T-cell (primary cell): ENCODE measurements at regions not wholly inside any gene's neighbourhood (a gene's known extent, or its start where the extent isn't known, plus 50 kb on each side); places are given as distances from the start of the nearest gene placed in this dataset.

Experiments
- ATAC-seq, 4 experiments: fragments of 200-7000 bp in 3 of 4; fragments of 150-1000 bp in 1 of 4; cut with Tn5 transposase; replicated peaks in 1 of 4; 1 replicate in 3 of 4; 2 replicates in 1 of 4; pipeline ENCODE4 v1.10.0; 2021; ENCODE audit warnings: moderate library complexity in 3 of 4, mild to moderate bottlenecking in 2 of 4, moderate number of reproducible peaks in 1 of 4
- CTCF ChIA-PET, 2 donors: fragments of 300-600 bp; sonication (Branson Sonifier 250); formaldehyde crosslinking; loops; one replicate each; lab custom pipeline; 2022; ENCODE audit warnings: antibody characterized with exemption in 2 of 2; lab: Charles Lee
- POLR2A ChIA-PET, 2 donors: fragments of 300-600 bp; sonication (Branson Sonifier 250); formaldehyde crosslinking; loops; one replicate each; lab custom pipeline; 2022; ENCODE audit warnings: antibody characterized with exemption in 2 of 2; lab: Charles Lee
- DNase-seq, 35 experiments: peaks; one replicate each; pipeline versions ENCODE4 v3.0.0 to v3.0.0-alpha.2; 2013 to 2023
- H3K27ac ChIP-seq: one replicate; pipeline ENCODE4 v1.5.1; 2013; ENCODE audit warnings: low read length
- H3K27me3 ChIP-seq, 2 experiments: replicated peaks in 1 of 2; 1 replicate in 1 of 2; 2 replicates in 1 of 2; pipeline versions ENCODE4 v1.6.1 to v1.7.0; 2013; ENCODE audit warnings: low read length in 1 of 2, mixed read lengths in 1 of 2; ENCODE audit not compliant: control insufficient read depth in 2 of 2, insufficient read depth in 2 of 2; ENCODE audit errors: extremely low read depth in 1 of 2
- H3K36me3 ChIP-seq, 2 donors: 1 replicate in 1 of 2; 2 replicates in 1 of 2; pipeline versions ENCODE4 v1.6.1 to v1.7.0; 2013; ENCODE audit warnings: low read length in 1 of 2; ENCODE audit not compliant: control insufficient read depth in 2 of 2, insufficient read depth in 1 of 2; ENCODE audit errors: extremely low read depth in 1 of 2
- H3K4me1 ChIP-seq, 2 experiments: 1 replicate in 1 of 2; 2 replicates in 1 of 2; pipeline versions ENCODE4 v1.6.1 to v1.7.0; 2013; ENCODE audit warnings: low read length in 2 of 2, mixed read lengths in 1 of 2; ENCODE audit not compliant: insufficient read depth in 2 of 2, control insufficient read depth in 1 of 2; ENCODE audit errors: extremely low read depth in 1 of 2
- H3K4me3 ChIP-seq, 2 donors: 1 replicate in 1 of 2; 2 replicates in 1 of 2; pipeline versions ENCODE4 v1.5.1 to v1.7.0; 2013; ENCODE audit warnings: mild to moderate bottlenecking in 2 of 2, low read length in 1 of 2, moderate library complexity in 1 of 2; ENCODE audit not compliant: control insufficient read depth in 1 of 2; ENCODE audit errors: extremely low read depth in 1 of 2
- H3K9me3 ChIP-seq: 2 replicates; pipeline ENCODE4 v1.7.0; 2013
- H3K27ac Mint-ChIP-seq, 2 donors: one replicate each; pipeline ENCODE4 v1.8.0; 2020 to 2021; ENCODE audit warnings: mild to moderate bottlenecking in 2 of 2, mixed read lengths in 2 of 2
- H3K27me3 Mint-ChIP-seq, 2 donors: one replicate each; pipeline ENCODE4 v1.8.0; 2021 to 2022; ENCODE audit warnings: mixed read lengths in 2 of 2
- H3K36me3 Mint-ChIP-seq: one replicate; pipeline ENCODE4 v1.8.0; 2021; ENCODE audit warnings: mixed read lengths
- H3K4me1 Mint-ChIP-seq, 3 donors: one replicate each; pipeline ENCODE4 v1.8.0; 2020 to 2022; ENCODE audit warnings: mixed read lengths in 3 of 3, mild to moderate bottlenecking in 1 of 3
- H3K4me3 Mint-ChIP-seq, 3 donors: one replicate each; pipeline ENCODE4 v1.8.0; 2020 to 2022; ENCODE audit warnings: mild to moderate bottlenecking in 3 of 3, mixed read lengths in 3 of 3, moderate library complexity in 3 of 3
- H3K9me3 Mint-ChIP-seq, 3 donors: one replicate each; pipeline ENCODE4 v1.8.0; 2020 to 2022; ENCODE audit warnings: mixed read lengths in 3 of 3
- WGBS: methylation state at CpG from one replicate; pipeline ENCODE4 v1.1.5; 2013; ENCODE audit warnings: missing lambda C conversion rate; ENCODE audit not compliant: insufficient coverage; 5-methylcytosine and 5-hydroxymethylcytosine counted together

DNA sequence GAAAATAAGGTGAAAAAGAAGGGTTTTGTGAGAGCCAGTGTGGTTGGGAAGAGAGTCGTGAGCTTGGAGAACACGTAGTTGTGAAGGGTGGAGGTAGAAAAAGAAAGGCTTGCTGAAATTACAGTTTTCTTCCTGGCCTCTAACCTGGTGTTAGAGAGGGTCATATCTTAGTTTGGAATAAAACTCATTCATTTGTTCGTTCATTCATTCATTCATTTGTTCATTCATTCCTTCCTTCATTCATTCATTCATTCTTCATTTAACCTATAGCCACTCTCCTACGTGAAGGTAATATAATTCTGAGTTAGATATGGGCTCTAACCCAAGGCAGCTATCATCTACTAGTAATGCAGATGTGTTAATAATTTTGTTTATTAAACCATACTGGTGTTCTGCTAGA is 111.8 kb upstream of the ZNF521 start:
- ATAC-seq = no peak
- no peaks in the 10 kb centered on the region for H3K36me3 Mint-ChIP-seq

DNA sequence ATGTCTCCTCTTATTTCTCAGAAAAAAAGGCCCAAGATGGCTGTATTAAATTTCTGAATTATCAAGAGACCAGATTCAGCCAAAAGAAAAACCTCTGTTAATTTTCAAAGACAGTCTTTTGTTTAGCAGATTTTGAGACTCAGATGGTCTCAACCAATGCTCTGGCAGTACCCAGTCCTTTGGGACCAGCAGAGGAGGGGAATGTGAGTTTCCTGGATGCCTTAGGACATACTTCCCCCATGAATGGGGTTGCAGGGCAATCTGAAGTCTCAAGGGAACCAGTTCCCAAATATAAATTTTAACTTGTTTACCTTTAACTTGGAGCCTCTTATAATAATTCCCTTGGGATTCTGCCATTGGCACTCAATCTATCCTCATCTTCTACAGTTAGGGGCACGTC is 107.8 kb upstream of the ZNF521 start:
- Histone ChIP-seq H3K9me3 (no peaks in the 10 kb centered on the region), H3K27ac (no peak overlapping the region), H3K27me3 (no peaks in the 10 kb centered on the region), H3K36me3 (no peaks in the 10 kb centered on the region), H3K4me1 (no peaks in the 10 kb centered on the region), H3K4me3 (no peak overlapping the region)
- Mint-ChIP-seq H3K4me3 (no peak overlapping the region), H3K27me3 (peaks cover 0 to 4% of the 10 kb centered on the region in 2 donors), H3K9me3 (no peaks in the 10 kb centered on the region), H3K27ac (no peak overlapping the region), H3K36me3 (no peaks in the 10 kb centered on the region), H3K4me1 (no peaks in the 10 kb centered on the region)
- WGBS = no CpG with 5 or more reads among the region's 1 CpG
- ChIA-PET CTCF (no interaction called here), POLR2A (no interaction called here)
- DNase-seq = no peak
- no peak for ATAC-seq

More for the DNA sequence above, 111.8 kb upstream of the ZNF521 start:
- H3K4me1 Mint-ChIP-seq = no peaks in the 10 kb centered on the region
- WGBS = no CpG with 5 or more reads among the region's 4 CpGs
- H3K36me3 ChIP-seq = no peaks in the 10 kb centered on the region
- H3K27ac ChIP-seq = no peak overlapping the region
- H3K9me3 Mint-ChIP-seq = no peaks in the 10 kb centered on the region
- ChIA-PET CTCF (no interaction called here), POLR2A (no interaction called here)
- H3K9me3 ChIP-seq = no peaks in the 10 kb centered on the region
- peaks cover 0 to 2% of the 10 kb centered on the region in 2 experiments for H3K27me3 ChIP-seq
- H3K4me3 Mint-ChIP-seq = no peak overlapping the region
- H3K27ac Mint-ChIP-seq = no peak overlapping the region
- H3K27me3 Mint-ChIP-seq = peaks cover 0 to 4% of the 10 kb centered on the region in 2 donors
- no peak for DNase-seq
- no peak overlapping the region for H3K4me3 ChIP-seq
- no peaks in the 10 kb centered on the region for H3K4me1 ChIP-seq

DNA sequence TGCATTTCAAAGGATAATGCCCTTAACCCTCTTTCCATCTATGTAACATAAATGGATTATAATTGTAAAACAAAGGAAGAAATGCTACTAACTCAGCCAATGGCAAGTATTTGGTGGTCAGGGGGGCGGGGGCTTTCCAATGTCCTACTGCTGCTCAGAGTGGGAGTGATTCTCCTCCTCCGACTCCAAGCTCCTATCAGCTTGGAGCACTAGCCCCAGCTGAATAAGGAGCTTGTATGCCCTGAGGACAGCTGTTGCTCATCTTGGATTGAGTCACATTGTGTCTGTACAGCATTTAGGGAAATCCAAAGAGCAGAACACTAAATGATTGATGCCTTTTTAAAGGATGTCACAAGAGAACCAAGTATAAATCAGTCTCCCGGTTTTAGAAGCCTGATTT is 105.6 kb upstream of the ZNF521 start:
- Histone ChIP-seq H3K27ac (no peak overlapping the region), H3K4me1 (no peaks in the 10 kb centered on the region), H3K9me3 (no peaks in the 10 kb centered on the region), H3K4me3 (no peak overlapping the region), H3K27me3 (no peaks in the 10 kb centered on the region), H3K36me3 (no peaks in the 10 kb centered on the region)
- no peak overlapping the region for H3K4me3 Mint-ChIP-seq
- ATAC-seq = no peak
- ChIA-PET POLR2A (no interaction called here), CTCF (no interaction called here)
- no peaks in the 10 kb centered on the region for H3K9me3 Mint-ChIP-seq
- H3K27ac Mint-ChIP-seq = no peak overlapping the region
- H3K36me3 Mint-ChIP-seq = no peaks in the 10 kb centered on the region
- DNase-seq = no peak
- 85% methylated on average over 2 of the region's 3 CpGs for WGBS
- H3K27me3 Mint-ChIP-seq = no peaks in the 10 kb centered on the region
- no peaks in the 10 kb centered on the region for H3K4me1 Mint-ChIP-seq

DNA sequence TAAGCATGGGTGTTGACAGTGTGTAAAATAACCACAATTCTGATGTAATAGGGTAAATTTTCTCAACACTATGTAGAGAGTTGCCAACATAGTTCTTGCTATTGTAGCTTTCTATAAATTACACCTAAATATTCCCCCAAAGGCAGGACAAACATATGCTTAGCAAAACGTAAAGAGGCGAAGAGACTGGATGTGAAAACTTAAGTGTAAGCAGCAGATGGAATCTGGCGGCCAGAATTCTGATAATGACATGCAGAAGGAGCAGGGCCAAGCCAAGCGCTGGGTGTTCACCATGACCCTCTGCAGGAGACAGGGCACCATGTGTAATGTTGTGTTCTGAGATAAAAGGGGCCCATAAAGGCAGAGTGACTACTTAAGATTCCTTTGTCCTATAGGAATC is 105.2 kb upstream of the ZNF521 start:
- 95% methylated on average over 3 of the region's 4 CpGs for WGBS

DNA sequence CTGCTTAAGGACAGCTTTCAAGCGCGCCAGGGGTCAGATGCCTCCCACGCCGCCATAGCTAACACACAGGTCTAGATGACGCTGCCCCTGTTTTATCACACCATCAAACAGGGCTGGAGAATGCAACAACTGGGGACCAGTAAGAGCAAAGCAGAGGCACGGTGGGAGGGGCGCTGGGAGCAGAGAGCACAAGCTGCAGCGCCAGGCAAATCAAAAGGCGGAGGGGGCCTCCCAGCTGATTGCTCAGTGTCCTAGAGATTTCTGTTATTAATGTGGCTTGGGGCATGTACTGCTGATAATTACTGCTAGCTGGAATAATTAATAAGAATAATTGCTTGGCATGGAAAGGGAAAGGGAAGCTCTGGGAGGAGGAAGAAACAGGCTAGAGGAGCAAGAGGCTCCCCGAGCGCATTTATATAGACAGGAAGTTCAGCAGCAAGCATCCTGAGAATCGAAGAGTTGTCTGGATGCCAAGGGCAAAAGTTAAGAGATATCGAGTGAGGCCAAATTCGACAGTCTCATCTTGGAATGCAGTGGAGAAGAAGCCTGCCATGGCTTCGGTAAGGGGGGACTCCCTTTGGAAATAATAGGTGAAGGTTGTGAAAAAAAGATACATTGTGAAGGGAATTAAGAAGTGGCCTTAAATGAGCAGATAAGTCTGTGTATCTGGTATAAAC is 104.5 kb upstream of the ZNF521 start:
- no peaks in the 10 kb centered on the region for H3K9me3 Mint-ChIP-seq
- H3K27me3 Mint-ChIP-seq = no peaks in the 10 kb centered on the region
- no peaks in the 10 kb centered on the region for H3K4me1 Mint-ChIP-seq
- ChIA-PET POLR2A (no interaction called here), CTCF (interaction anchor here in 1 of 2 donors (0.5 kb wide), 1 partner anchor 878 kb away, joined by 3 read pairs; no protein-coding TSS in a partner anchor)
- DNase-seq = no peak
- H3K4me3 ChIP-seq = no peak overlapping the region
- ATAC-seq = no peak
- H3K27ac Mint-ChIP-seq = no peak overlapping the region
- H3K27ac ChIP-seq = no peak overlapping the region
- H3K27me3 ChIP-seq = no peaks in the 10 kb centered on the region
- H3K36me3 ChIP-seq = no peaks in the 10 kb centered on the region
- no peaks in the 10 kb centered on the region for H3K4me1 ChIP-seq
- no peaks in the 10 kb centered on the region for H3K36me3 Mint-ChIP-seq
- 86% methylated on average over 10 of the region's 15 CpGs for WGBS
- H3K4me3 Mint-ChIP-seq = no peak overlapping the region
- H3K9me3 ChIP-seq = no peaks in the 10 kb centered on the region

More for the DNA sequence above, 105.2 kb upstream of the ZNF521 start:
- no peaks in the 10 kb centered on the region for H3K9me3 ChIP-seq
- no peaks in the 10 kb centered on the region for H3K36me3 ChIP-seq
- no peak for ATAC-seq
- Mint-ChIP-seq H3K27me3 (no peaks in the 10 kb centered on the region), H3K4me3 (no peak overlapping the region), H3K4me1 (no peaks in the 10 kb centered on the region), H3K9me3 (no peaks in the 10 kb centered on the region), H3K27ac (no peak overlapping the region), H3K36me3 (no peaks in the 10 kb centered on the region)
- H3K27ac ChIP-seq = no peak overlapping the region
- ChIA-PET POLR2A (no interaction called here), CTCF (no interaction called here)
- no peak for DNase-seq
- no peaks in the 10 kb centered on the region for H3K27me3 ChIP-seq
- H3K4me1 ChIP-seq = no peaks in the 10 kb centered on the region
- H3K4me3 ChIP-seq = no peak overlapping the region

GRCh38 chr18:25455646-25456045 is 103.7 kb upstream of the ZNF521 start:
- no CpG with 5 or more reads among the region's 2 CpGs for WGBS
- ChIA-PET CTCF (interaction anchor here in 1 of 2 donors (0.5 kb wide), 1 partner anchor 877 kb away, joined by 3 read pairs; no protein-coding TSS in a partner anchor), POLR2A (no interaction called here)
- H3K27me3 ChIP-seq = no peaks in the 10 kb centered on the region
- Mint-ChIP-seq H3K4me3 (no peak overlapping the region), H3K27ac (no peak overlapping the region), H3K4me1 (no peaks in the 10 kb centered on the region), H3K36me3 (no peaks in the 10 kb centered on the region), H3K9me3 (no peaks in the 10 kb centered on the region), H3K27me3 (no peaks in the 10 kb centered on the region)
- ATAC-seq (no peak), DNase-seq (no peak)
- H3K4me1 ChIP-seq = no peaks in the 10 kb centered on the region
- no peak overlapping the region for H3K4me3 ChIP-seq
- H3K9me3 ChIP-seq = no peaks in the 10 kb centered on the region
- no peaks in the 10 kb centered on the region for H3K36me3 ChIP-seq
- no peak overlapping the region for H3K27ac ChIP-seq

DNA sequence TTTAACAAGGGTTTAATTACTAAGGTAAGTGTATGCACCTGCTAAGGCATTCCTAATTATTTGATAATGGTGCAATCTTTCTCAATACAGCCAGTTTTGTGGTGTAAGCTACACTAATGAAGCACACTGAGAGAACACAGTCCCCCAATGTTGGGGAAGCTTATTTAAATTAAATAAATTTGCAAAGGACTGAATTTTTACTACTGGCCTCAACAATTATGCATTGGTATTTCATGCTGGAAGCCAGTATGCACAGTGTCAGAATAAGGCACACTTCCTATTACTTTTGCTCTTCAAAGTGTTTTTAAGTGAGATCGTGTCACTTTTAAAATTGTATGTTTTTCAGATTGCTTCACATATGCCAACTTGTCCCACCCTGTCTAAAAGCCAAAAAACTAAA is 103.2 kb upstream of the ZNF521 start:
- no peaks in the 10 kb centered on the region for H3K36me3 Mint-ChIP-seq
- ChIA-PET CTCF (no interaction called here), POLR2A (no interaction called here)
- Histone ChIP-seq H3K36me3 (no peaks in the 10 kb centered on the region), H3K4me1 (no peaks in the 10 kb centered on the region), H3K9me3 (no peaks in the 10 kb centered on the region), H3K27me3 (no peaks in the 10 kb centered on the region), H3K4me3 (no peak overlapping the region), H3K27ac (no peak overlapping the region)
- H3K4me3 Mint-ChIP-seq = no peak overlapping the region
- ATAC-seq (no peak), DNase-seq (no peak)
- no peaks in the 10 kb centered on the region for H3K9me3 Mint-ChIP-seq
- no peaks in the 10 kb centered on the region for H3K27me3 Mint-ChIP-seq
- no CpG with 5 or more reads among the region's 1 CpG for WGBS
- H3K27ac Mint-ChIP-seq = no peak overlapping the region
- no peaks in the 10 kb centered on the region for H3K4me1 Mint-ChIP-seq
